DMS53 treated with DMSO at 0.1 percent for 48 hours (cell line): ENCODE measurements at regions not wholly inside any gene's neighbourhood (a gene's known extent, or its start where the extent isn't known, plus 50 kb on each side); places are given as distances from the start of the nearest gene placed in this dataset.
"Not testable (repeated sequence)": the region's sequence is repeated elsewhere in the genome, so short reads cannot be mapped to it uniquely, and the experiment has no call there.

ENCODE experiments used
- DNase-seq: peaks from one replicate; lab custom pipeline; 2025; ENCODE audit not compliant: unreplicated experiment; lab: John Stamatoyannopoulos, UW

GRCh38 chr2:131738533-131738932 is 210.8 kb downstream of the CCDC74A start:
- DNase-seq, result not testable (repeated sequence)

GRCh38 chr2:131738996-131739434 is 211.3 kb downstream of the CCDC74A start:
- not testable (repeated sequence) for DNase-seq

- DNase-seq, result no peak
These were observed 226.2 kb downstream of the CCDC74A start for GRCh38 chr2:131753640-131754561.

- DNase-seq, result no peak
These were observed 227.4 kb downstream of the CCDC74A start for GRCh38 chr2:131754929-131755720.

GRCh38 chr2:131756141-131756907 is 228.6 kb downstream of the CCDC74A start:
- no peak for DNase-seq

GRCh38 chr2:131758941-131759340 is 231.3 kb downstream of the CCDC74A start:
- not testable (repeated sequence) for DNase-seq

- DNase-seq, result not testable (repeated sequence)
These were observed 247.4 kb downstream of the CCDC74A start for GRCh38 chr2:131774955-131775555.

- DNase-seq, result not testable (repeated sequence)
These were observed 248.3 kb downstream of the CCDC74A start for GRCh38 chr2:131775903-131776506.

GRCh38 chr2:131780446-131780845 is 252.8 kb downstream of the CCDC74A start:
- DNase-seq, result not testable (repeated sequence)

GRCh38 chr2:131801210-131801744 is 273.6 kb downstream of the CCDC74A start:
- no peak for DNase-seq

GRCh38 chr2:131801745-131802350 is 274.2 kb downstream of the CCDC74A start:
- DNase-seq, result peak; percentile 11

GRCh38 chr2:131802351-131802836 is 274.7 kb downstream of the CCDC74A start:
- DNase-seq, result not testable (repeated sequence)

GRCh38 chr2:131803237-131803636 is 275.5 kb downstream of the CCDC74A start:
- not testable (repeated sequence) for DNase-seq

- DNase-seq, result not testable (repeated sequence)
These were observed 284.9 kb downstream of the CCDC74A start for GRCh38 chr2:131812605-131813004.

- DNase-seq, result not testable (repeated sequence)
These were observed 285.7 kb downstream of the CCDC74A start for GRCh38 chr2:131813378-131813777.

- not testable (repeated sequence) for DNase-seq
These were observed 290.7 kb downstream of the CCDC74A start for GRCh38 chr2:131818267-131818973.

- not testable (repeated sequence) for DNase-seq
These were observed 294.6 kb downstream of the CCDC74A start for GRCh38 chr2:131822237-131822721.

- DNase-seq, result not testable (repeated sequence)
These were observed 295.4 kb downstream of the CCDC74A start for GRCh38 chr2:131823058-131823457.
